PC-3 (cell line): ENCODE measurements at regions not wholly inside any gene's neighbourhood (a gene's known extent, or its start where the extent isn't known, plus 50 kb on each side); places are given as distances from the start of the nearest gene placed in this dataset.
"Not testable (repeated sequence)": the region's sequence is repeated elsewhere in the genome, so short reads cannot be mapped to it uniquely, and the experiment has no call there.

Experiments used
- ATAC-seq: fragments of 200-7000 bp; cut with Tn5 transposase; 2 replicates; pipeline ENCODE4 v1.9.1; 2020; ENCODE audit warnings: mild to moderate bottlenecking, moderate library complexity
- BruUV-seq: library from RNA; stranded (reverse); fragments of 400-500 nt; replicated peaks from 2 replicates; lab custom pipeline; 2021; lab: Mats Ljungman, UMichigan
- CTCF ChIA-PET: fragments of 300-600 bp; sonication (Branson Sonifier 250); formaldehyde crosslinking; loops from one replicate; lab custom pipeline; 2022; ENCODE audit warnings: antibody characterized with exemption; lab: Charles Lee
- POLR2A ChIA-PET: fragments of 300-600 bp; sonication (Branson Sonifier 250); formaldehyde crosslinking; loops from one replicate; lab custom pipeline; 2022; ENCODE audit warnings: antibody characterized with exemption; ENCODE audit not compliant: unreplicated experiment; lab: Charles Lee
- DNase-seq: peaks from one replicate; pipeline ENCODE4 v3.0.0-alpha.2; 2015
- H2AFZ ChIP-seq: fragments of 300-600 bp; sonication (generic); 2 replicates; pipeline ENCODE4 v1.6.0; 2016; ENCODE audit warnings: antibody characterized with exemption, low read length
- H3F3A ChIP-seq: fragments of 300-600 bp; sonication (generic); one replicate; pipeline ENCODE4 v1.6.0; 2017; ENCODE audit warnings: antibody characterized with exemption, low read length, control low read depth, mild to moderate bottlenecking; ENCODE audit not compliant: unreplicated experiment
- H3K27ac ChIP-seq: fragments of 300-600 bp; sonication (generic); 2 replicates; pipeline ENCODE4 v1.5.1; 2016; ENCODE audit warnings: mild to moderate bottlenecking, low read length
- H3K27me3 ChIP-seq: fragments of 300-600 bp; sonication (generic); 2 replicates; pipeline ENCODE4 v1.6.1; 2016; ENCODE audit warnings: low read length, mixed read lengths
- H3K36me3 ChIP-seq: fragments of 300-600 bp; sonication (generic); 2 replicates; pipeline ENCODE4 v1.6.1; 2016; ENCODE audit warnings: low read depth, mixed run types, low read length, mixed read lengths
- H3K4me1 ChIP-seq: fragments of 300-600 bp; sonication (generic); 2 replicates; pipeline ENCODE4 v1.5.1; 2016; ENCODE audit warnings: low read length; ENCODE audit not compliant: insufficient read depth
- H3K4me2 ChIP-seq: fragments of 300-600 bp; sonication (generic); 2 replicates; pipeline ENCODE4 v1.6.0; 2016; ENCODE audit warnings: low read length
- H3K4me3 ChIP-seq: fragments of 300-600 bp; sonication (generic); 2 replicates; pipeline ENCODE4 v1.5.1; 2016; ENCODE audit warnings: mild to moderate bottlenecking, low read length, mixed read lengths
- H3K79me2 ChIP-seq: fragments of 300-600 bp; sonication (generic); 2 replicates; pipeline ENCODE4 v1.6.1; 2017; ENCODE audit warnings: low read length, mixed read lengths
- H3K9ac ChIP-seq: fragments of 300-600 bp; sonication (generic); 2 replicates; pipeline ENCODE4 v1.6.0; 2016; ENCODE audit warnings: mild to moderate bottlenecking, low read length
- H3K9me2 ChIP-seq: fragments of 300-600 bp; sonication (generic); replicated peaks from 2 replicates; pipeline ENCODE4 v1.6.1; 2016; ENCODE audit warnings: mixed run types, low read length, mixed read lengths
- H3K9me3 ChIP-seq: fragments of 300-600 bp; sonication (generic); 2 replicates; pipeline ENCODE4 v1.6.1; 2016; ENCODE audit warnings: low read length, mixed read lengths
- H4K20me1 ChIP-seq: fragments of 300-600 bp; sonication (generic); 2 replicates; pipeline ENCODE4 v1.6.1; 2016; ENCODE audit warnings: low read length, mixed read lengths
- CTCF ChIP-seq: fragments of 300-600 bp; sonication (generic); conservative IDR thresholded peaks from 2 replicates; pipeline ENCODE4 v1.5.1; 2017; ENCODE audit warnings: antibody characterized with exemption, low read depth, mild to moderate bottlenecking, low read length
- EZH2 ChIP-seq: fragments of 300-600 bp; sonication (generic); IDR thresholded peaks from one replicate; pipeline ENCODE4 v1.6.1; 2017; ENCODE audit warnings: antibody characterized with exemption, mild to moderate bottlenecking, low read length; ENCODE audit not compliant: unreplicated experiment
- EZH2phosphoT487 ChIP-seq: fragments of 300-600 bp; sonication (generic); IDR thresholded peaks from 2 replicates; pipeline ENCODE4 v1.6.1; 2018; ENCODE audit warnings: mild to moderate bottlenecking, antibody characterized with exemption, low read length, borderline replicate concordance
- intact Hi-C: fragments of 100-400 bp; cut with micrococcal nuclease; formaldehyde crosslinking; loops from 2 replicates; pipeline ENCODE4 v1.9.0; 2023

- TF ChIP-seq CTCF (no peak), EZH2phosphoT487 (no peak), EZH2 (no peak)
- no peak overlapping the region for H3K27ac ChIP-seq
- no peak for ATAC-seq
- no peak overlapping the region for H2AFZ ChIP-seq
- H3K79me2 ChIP-seq, result no peaks in the 10 kb centered on the region
- no peaks in the 10 kb centered on the region for H3K9me2 ChIP-seq
- H3K4me3 ChIP-seq, result no peak overlapping the region
- H3K27me3 ChIP-seq, result no peaks in the 10 kb centered on the region
- no peak for DNase-seq
- H4K20me1 ChIP-seq, result no peaks in the 10 kb centered on the region
- no peaks in the 10 kb centered on the region for H3K36me3 ChIP-seq
- BruUV-seq, result no TSS peak
- ChIA-PET POLR2A (no interaction called here), CTCF (no interaction called here)
- no peak overlapping the region for H3K9ac ChIP-seq
- H3K4me1 ChIP-seq, result no peaks in the 10 kb centered on the region
- no peaks in the 10 kb centered on the region for H3K9me3 ChIP-seq
- no peak overlapping the region for H3K4me2 ChIP-seq
- H3F3A ChIP-seq, result no peaks in the 10 kb centered on the region
- intact Hi-C loops, result no loop called here
Measured at GRCh38 chr19:28297036-28297435, 915.9 kb downstream of the UQCRFS1 start.

GRCh38 chr19:28296506-28296905, 916.4 kb downstream of the UQCRFS1 start:
- TF ChIP-seq CTCF (no peak), EZH2 (no peak), EZH2phosphoT487 (no peak)
- no peak overlapping the region for H3K4me3 ChIP-seq
- H3K27ac ChIP-seq, result no peak overlapping the region
- intact Hi-C loops, result no loop called here
- ChIA-PET CTCF (no interaction called here), POLR2A (no interaction called here)
- BruUV-seq, result no TSS peak
- ATAC-seq (no peak), DNase-seq (no peak)
- no peaks in the 10 kb centered on the region for H3F3A ChIP-seq
- no peaks in the 10 kb centered on the region for H3K79me2 ChIP-seq
- no peaks in the 10 kb centered on the region for H3K9me3 ChIP-seq
- no peaks in the 10 kb centered on the region for H3K4me1 ChIP-seq
- H3K4me2 ChIP-seq, result no peak overlapping the region
- H3K9ac ChIP-seq, result no peak overlapping the region
- no peaks in the 10 kb centered on the region for H3K9me2 ChIP-seq
- H4K20me1 ChIP-seq, result no peaks in the 10 kb centered on the region
- H2AFZ ChIP-seq, result no peak overlapping the region
- H3K36me3 ChIP-seq, result no peaks in the 10 kb centered on the region
- H3K27me3 ChIP-seq, result no peaks in the 10 kb centered on the region

GRCh38 chr19:28294975-28295374, 918.0 kb downstream of the UQCRFS1 start:
- DNase-seq, H3K4me2 ChIP-seq, intact Hi-C loops, H3K36me3 ChIP-seq, H3K79me2 ChIP-seq, H3K27ac ChIP-seq, H3K4me1 ChIP-seq, H4K20me1 ChIP-seq, BruUV-seq, H2AFZ ChIP-seq, H3K27me3 ChIP-seq, H3K9me2 ChIP-seq, ATAC-seq, H3K9me3 ChIP-seq, CTCF ChIA-PET, POLR2A ChIA-PET, H3K4me3 ChIP-seq, H3F3A ChIP-seq, H3K9ac ChIP-seq: not testable (repeated sequence)
